ENCODE measurements at regions not wholly inside any gene's neighbourhood (a gene's known extent, or its start where the extent isn't known, plus 50 kb on each side); places are given as distances from the start of the nearest gene placed in this dataset.

GRCh38 chr16:86243123-86243473, 267.2 kb upstream of the FOXF1 start:
- H3K4me1 Mint-ChIP-seq, result no peaks in the 10 kb centered on the region
- DNase-seq (no peak), ATAC-seq (replicated peaks) (no peak)
- H3K27me3 Mint-ChIP-seq, result peaks cover 34 to 41% of the 10 kb centered on the region in 2 donors
- no peak overlapping the region for H3K4me3 Mint-ChIP-seq
- H3K9me3 Mint-ChIP-seq, result peaks cover 3 to 8% of the 10 kb centered on the region in 2 donors
- H3K27ac Mint-ChIP-seq, result no peak overlapping the region
- H3K36me3 Mint-ChIP-seq, result no peaks in the 10 kb centered on the region

- no peak for DNase-seq
- no peak overlapping the region for H3K4me3 Mint-ChIP-seq
- H3K27me3 Mint-ChIP-seq, result peaks cover 34 to 44% of the 10 kb centered on the region in 2 donors
- H3K36me3 Mint-ChIP-seq, result peaks cover 0 to 2% of the 10 kb centered on the region in 2 donors
- no peak overlapping the region for H3K27ac Mint-ChIP-seq
- H3K4me1 Mint-ChIP-seq, result peaks cover 0 to 3% of the 10 kb centered on the region in 2 donors
- no peak for ATAC-seq (replicated peaks)
- H3K9me3 Mint-ChIP-seq, result peaks cover 3 to 8% of the 10 kb centered on the region in 2 donors
Observed at GRCh38 chr16:86243571-86244154, 266.7 kb upstream of the FOXF1 start.

GRCh38 chr16:86244158-86244557, 266.2 kb upstream of the FOXF1 start:
- no peak overlapping the region for H3K27ac Mint-ChIP-seq
- no peak for ATAC-seq (replicated peaks)
- no peak for DNase-seq
- H3K4me1 Mint-ChIP-seq, result peaks cover 0 to 6% of the 10 kb centered on the region in 2 donors
- peaks cover 34 to 46% of the 10 kb centered on the region in 2 donors for H3K27me3 Mint-ChIP-seq
- H3K4me3 Mint-ChIP-seq, result no peak overlapping the region
- H3K36me3 Mint-ChIP-seq, result peaks cover 0 to 4% of the 10 kb centered on the region in 2 donors
- H3K9me3 Mint-ChIP-seq, result peaks cover 4 to 10% of the 10 kb centered on the region in 2 donors

GRCh38 chr16:86244936-86245335, 265.4 kb upstream of the FOXF1 start:
- ATAC-seq (replicated peaks) (no peak), DNase-seq (no peak)
- H3K4me1 Mint-ChIP-seq, result peaks cover 0 to 6% of the 10 kb centered on the region in 2 donors
- H3K27ac Mint-ChIP-seq, result no peak overlapping the region
- H3K36me3 Mint-ChIP-seq, result peaks cover 0 to 4% of the 10 kb centered on the region in 2 donors
- peaks cover 7 to 14% of the 10 kb centered on the region in 2 donors for H3K9me3 Mint-ChIP-seq
- H3K4me3 Mint-ChIP-seq, result no peak overlapping the region
- H3K27me3 Mint-ChIP-seq, result peaks cover 37 to 48% of the 10 kb centered on the region in 2 donors

- no peak for DNase-seq
- H3K9me3 Mint-ChIP-seq, result peaks cover 7 to 16% of the 10 kb centered on the region in 2 donors
- peaks cover 37 to 52% of the 10 kb centered on the region in 2 donors for H3K27me3 Mint-ChIP-seq
- H3K4me3 Mint-ChIP-seq, result no peak overlapping the region
- no peak overlapping the region for H3K27ac Mint-ChIP-seq
- peaks cover 0 to 4% of the 10 kb centered on the region in 2 donors for H3K36me3 Mint-ChIP-seq
- ATAC-seq (replicated peaks), result no peak
- peaks cover 0 to 6% of the 10 kb centered on the region in 2 donors for H3K4me1 Mint-ChIP-seq
Observed at GRCh38 chr16:86245351-86245750, 265.0 kb upstream of the FOXF1 start.

- ATAC-seq (replicated peaks) (no peak), DNase-seq (no peak)
- Mint-ChIP-seq H3K4me1 (peaks cover 0 to 6% of the 10 kb centered on the region in 2 donors), H3K27me3 (peaks cover 37 to 48% of the 10 kb centered on the region in 2 donors), H3K4me3 (no peak overlapping the region), H3K36me3 (peaks cover 0 to 4% of the 10 kb centered on the region in 2 donors), H3K9me3 (peaks cover 7 to 16% of the 10 kb centered on the region in 2 donors), H3K27ac (no peak overlapping the region)
Observed at GRCh38 chr16:86245895-86246294, 264.4 kb upstream of the FOXF1 start.

GRCh38 chr16:86248310-86248905, 261.9 kb upstream of the FOXF1 start:
- peaks cover 4 to 14% of the 10 kb centered on the region in 2 donors for H3K9me3 Mint-ChIP-seq
- H3K36me3 Mint-ChIP-seq, result peaks cover 0 to 4% of the 10 kb centered on the region in 2 donors
- H3K4me1 Mint-ChIP-seq, result peaks cover 0 to 6% of the 10 kb centered on the region in 2 donors

GRCh38 chr16:86249631-86250030, 260.7 kb upstream of the FOXF1 start:
- Mint-ChIP-seq H3K27me3 (peaks cover 15 to 21% of the 10 kb centered on the region in 2 donors), H3K36me3 (peaks cover 0 to 4% of the 10 kb centered on the region in 2 donors), H3K4me1 (peaks cover 0 to 6% of the 10 kb centered on the region in 2 donors), H3K27ac (no peak overlapping the region), H3K4me3 (no peak overlapping the region), H3K9me3 (peaks cover 4 to 13% of the 10 kb centered on the region in 2 donors)
- ATAC-seq (replicated peaks), result no peak
- DNase-seq, result no peak

More at GRCh38 chr16:86248310-86248905, 261.9 kb upstream of the FOXF1 start:
- no peak overlapping the region for H3K4me3 Mint-ChIP-seq
- no peak overlapping the region for H3K27ac Mint-ChIP-seq
- ATAC-seq (replicated peaks) (peak; percentile 57 to 66), DNase-seq (no peak)
- peaks cover 22 to 33% of the 10 kb centered on the region in 2 donors for H3K27me3 Mint-ChIP-seq

GRCh38 chr16:86251682-86252081, 258.6 kb upstream of the FOXF1 start:
- no peak overlapping the region for H3K4me3 Mint-ChIP-seq
- H3K4me1 Mint-ChIP-seq, result peaks cover 0 to 6% of the 10 kb centered on the region in 2 donors
- ATAC-seq (replicated peaks) (no peak), DNase-seq (no peak)
- peaks cover 0 to 4% of the 10 kb centered on the region in 2 donors for H3K36me3 Mint-ChIP-seq
- peaks cover 11 to 18% of the 10 kb centered on the region in 2 donors for H3K9me3 Mint-ChIP-seq
- H3K27ac Mint-ChIP-seq, result no peak overlapping the region
- H3K27me3 Mint-ChIP-seq, result peaks cover 19 to 20% of the 10 kb centered on the region in 2 donors

GRCh38 chr16:86252596-86252995, 257.7 kb upstream of the FOXF1 start:
- no peak for ATAC-seq (replicated peaks)
- H3K27ac Mint-ChIP-seq, result no peak overlapping the region
- no peak for DNase-seq
- H3K36me3 Mint-ChIP-seq, result peaks cover 0 to 4% of the 10 kb centered on the region in 2 donors
- H3K4me3 Mint-ChIP-seq, result no peak overlapping the region
- peaks cover 14 to 20% of the 10 kb centered on the region in 2 donors for H3K9me3 Mint-ChIP-seq
- peaks cover 0 to 6% of the 10 kb centered on the region in 2 donors for H3K4me1 Mint-ChIP-seq
- peaks cover 26 to 29% of the 10 kb centered on the region in 2 donors for H3K27me3 Mint-ChIP-seq

- DNase-seq (no peak), ATAC-seq (replicated peaks) (no peak)
- no peak overlapping the region for H3K4me3 Mint-ChIP-seq
- H3K27ac Mint-ChIP-seq, result no peak overlapping the region
- no peaks in the 10 kb centered on the region for H3K36me3 Mint-ChIP-seq
- peaks cover 11 to 14% of the 10 kb centered on the region in 2 donors for H3K9me3 Mint-ChIP-seq
- no peaks in the 10 kb centered on the region for H3K4me1 Mint-ChIP-seq
- H3K27me3 Mint-ChIP-seq, result peaks cover 34 to 43% of the 10 kb centered on the region in 2 donors
Observed at GRCh38 chr16:86255966-86256365, 254.4 kb upstream of the FOXF1 start.

GRCh38 chr16:86256995-86257394, 253.3 kb upstream of the FOXF1 start:
- Mint-ChIP-seq H3K4me3 (no peak overlapping the region), H3K9me3 (peaks cover 15 to 16% of the 10 kb centered on the region in 2 donors), H3K4me1 (no peaks in the 10 kb centered on the region), H3K27me3 (peaks cover 34 to 46% of the 10 kb centered on the region in 2 donors), H3K27ac (no peak overlapping the region), H3K36me3 (no peaks in the 10 kb centered on the region)
- DNase-seq (no peak), ATAC-seq (replicated peaks) (no peak)

- H3K4me1 Mint-ChIP-seq, result no peaks in the 10 kb centered on the region
- H3K4me3 Mint-ChIP-seq, result no peak overlapping the region
- no peak overlapping the region for H3K27ac Mint-ChIP-seq
- ATAC-seq (replicated peaks) (no peak), DNase-seq (no peak)
- H3K9me3 Mint-ChIP-seq, result peaks cover 16% of the 10 kb centered on the region in 2 donors
- H3K27me3 Mint-ChIP-seq, result peaks cover 29 to 43% of the 10 kb centered on the region in 2 donors
- no peaks in the 10 kb centered on the region for H3K36me3 Mint-ChIP-seq
Observed at GRCh38 chr16:86257546-86257945, 252.8 kb upstream of the FOXF1 start.

GRCh38 chr16:86258713-86259112, 251.6 kb upstream of the FOXF1 start:
- Mint-ChIP-seq H3K4me1 (no peaks in the 10 kb centered on the region), H3K27me3 (peaks cover 27 to 43% of the 10 kb centered on the region in 2 donors), H3K27ac (no peak overlapping the region), H3K36me3 (no peaks in the 10 kb centered on the region), H3K9me3 (peaks cover 16% of the 10 kb centered on the region in 2 donors), H3K4me3 (no peak overlapping the region)
- ATAC-seq (replicated peaks) (no peak), DNase-seq (no peak)

GRCh38 chr16:86259499-86259898, 250.8 kb upstream of the FOXF1 start:
- DNase-seq (no peak), ATAC-seq (replicated peaks) (no peak)
- Mint-ChIP-seq H3K27ac (no peak overlapping the region), H3K9me3 (peaks cover 16% of the 10 kb centered on the region in 2 donors), H3K4me1 (no peaks in the 10 kb centered on the region), H3K4me3 (no peak overlapping the region), H3K27me3 (peaks cover 27 to 43% of the 10 kb centered on the region in 2 donors), H3K36me3 (no peaks in the 10 kb centered on the region)

All from stimulated activated naive B cell treated with anti-CD40 and anti-IgM and Interleukin-4, amounts not matched to agents 10 μg/mL and 1 μg/mL and 100 μg/mL, for 72 hours (primary cell).